Upper lobe of right lung (tissue), 1 donor: ENCODE measurements at regions not wholly inside any gene's neighbourhood (a gene's known extent, or its start where the extent isn't known, plus 50 kb on each side); places are given as distances from the start of the nearest gene placed in this dataset.

Experiments
- ATAC-seq: fragments of 200-7000 bp; cut with Tn5 transposase; one replicate; pipeline ENCODE4 v1.9.1; 2020; ENCODE audit warnings: mild to moderate bottlenecking, moderate library complexity
- DNase-seq: peaks from one replicate; pipeline ENCODE4 v3.0.0-alpha.2; 2020
- H3K27ac ChIP-seq: fragments of 200-600 bp; one replicate; pipeline ENCODE4 v1.8.0; 2022
- H3K27me3 ChIP-seq: fragments of 200-600 bp; one replicate; pipeline ENCODE4 v1.8.0; 2022; ENCODE audit warnings: mild to moderate bottlenecking
- H3K36me3 ChIP-seq: fragments of 200-600 bp; one replicate; pipeline ENCODE4 v1.8.0; 2022
- H3K4me1 ChIP-seq: fragments of 200-600 bp; one replicate; pipeline ENCODE4 v1.8.0; 2022
- H3K4me3 ChIP-seq: fragments of 200-600 bp; one replicate; pipeline ENCODE4 v1.8.0; 2022; ENCODE audit warnings: mild to moderate bottlenecking
- H3K9me3 ChIP-seq: fragments of 200-600 bp; one replicate; pipeline ENCODE4 v1.8.0; 2022
- intact Hi-C: fragments of 100-400 bp; cut with DNase I; formaldehyde crosslinking; loops from one replicate; pipeline ENCODE4 v1.11.0; 2022
- TF ChIP-seq, protein P1 (sequence below): fragments of 200-600 bp; IDR thresholded peaks from one replicate; pipeline ENCODE4 v1.8.0; 2022; ENCODE audit warnings: antibody characterized with exemption
- donor health status: DM: no; HTN: yes; CAD: no; lungs with severe emphysema.

DNA sequence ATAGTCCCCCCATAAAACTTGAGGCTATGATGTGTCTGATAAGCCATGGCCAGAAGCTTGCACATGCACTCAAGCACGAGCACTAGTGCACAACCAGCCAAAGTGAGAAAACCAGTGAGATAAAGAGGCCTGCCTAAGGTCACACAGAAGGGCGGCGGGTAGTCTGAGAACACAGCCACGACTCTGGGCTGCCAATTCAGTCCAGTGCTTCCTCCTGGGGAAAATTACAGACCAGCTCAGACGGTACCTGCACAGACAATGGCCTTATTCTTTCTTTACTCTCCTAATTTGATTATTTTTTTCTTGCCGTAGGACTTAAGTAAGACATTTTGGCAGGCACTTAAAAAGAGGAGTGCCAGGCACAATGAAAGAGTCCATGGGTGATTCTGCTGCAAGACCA, 533.2 kb upstream of the FAT1 start:
- TF ChIP-seq, protein P1, sequence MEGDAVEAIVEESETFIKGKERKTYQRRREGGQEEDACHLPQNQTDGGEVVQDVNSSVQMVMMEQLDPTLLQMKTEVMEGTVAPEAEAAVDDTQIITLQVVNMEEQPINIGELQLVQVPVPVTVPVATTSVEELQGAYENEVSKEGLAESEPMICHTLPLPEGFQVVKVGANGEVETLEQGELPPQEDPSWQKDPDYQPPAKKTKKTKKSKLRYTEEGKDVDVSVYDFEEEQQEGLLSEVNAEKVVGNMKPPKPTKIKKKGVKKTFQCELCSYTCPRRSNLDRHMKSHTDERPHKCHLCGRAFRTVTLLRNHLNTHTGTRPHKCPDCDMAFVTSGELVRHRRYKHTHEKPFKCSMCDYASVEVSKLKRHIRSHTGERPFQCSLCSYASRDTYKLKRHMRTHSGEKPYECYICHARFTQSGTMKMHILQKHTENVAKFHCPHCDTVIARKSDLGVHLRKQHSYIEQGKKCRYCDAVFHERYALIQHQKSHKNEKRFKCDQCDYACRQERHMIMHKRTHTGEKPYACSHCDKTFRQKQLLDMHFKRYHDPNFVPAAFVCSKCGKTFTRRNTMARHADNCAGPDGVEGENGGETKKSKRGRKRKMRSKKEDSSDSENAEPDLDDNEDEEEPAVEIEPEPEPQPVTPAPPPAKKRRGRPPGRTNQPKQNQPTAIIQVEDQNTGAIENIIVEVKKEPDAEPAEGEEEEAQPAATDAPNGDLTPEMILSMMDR = no peak

GRCh38 chr4:187258651-187259401, 535.2 kb upstream of the FAT1 start:
- Histone ChIP-seq H3K36me3 (no peaks in the 10 kb centered on the region), H3K4me3 (no peak overlapping the region), H3K27ac (no peak overlapping the region), H3K4me1 (no peaks in the 10 kb centered on the region), H3K9me3 (no peaks in the 10 kb centered on the region), H3K27me3 (no peaks in the 10 kb centered on the region)
- intact Hi-C loops = no loop called here
- TF ChIP-seq, protein P1 = no peak
- no peak for ATAC-seq
- no peak for DNase-seq

More for the DNA sequence above, 533.2 kb upstream of the FAT1 start:
- H3K9me3 ChIP-seq = no peaks in the 10 kb centered on the region
- no peak overlapping the region for H3K4me3 ChIP-seq
- no peaks in the 10 kb centered on the region for H3K27me3 ChIP-seq
- intact Hi-C loops = no loop called here
- no peaks in the 10 kb centered on the region for H3K4me1 ChIP-seq
- no peaks in the 10 kb centered on the region for H3K36me3 ChIP-seq
- no peak overlapping the region for H3K27ac ChIP-seq
- no peak for ATAC-seq
- no peak for DNase-seq

- Histone ChIP-seq H3K36me3 (no peaks in the 10 kb centered on the region), H3K4me3 (no peak overlapping the region), H3K27me3 (no peaks in the 10 kb centered on the region), H3K27ac (no peak overlapping the region), H3K9me3 (no peaks in the 10 kb centered on the region), H3K4me1 (no peaks in the 10 kb centered on the region)
- ATAC-seq (no peak), DNase-seq (no peak)
- TF ChIP-seq, protein P1 = no peak
- intact Hi-C loops = no loop called here
Observed at GRCh38 chr4:187268940-187269339, 545.3 kb upstream of the FAT1 start.

GRCh38 chr4:187270154-187270553, 546.5 kb upstream of the FAT1 start:
- TF ChIP-seq, protein P1 = no peak
- no peak for DNase-seq
- Histone ChIP-seq H3K9me3 (no peaks in the 10 kb centered on the region), H3K36me3 (no peaks in the 10 kb centered on the region), H3K4me1 (no peaks in the 10 kb centered on the region), H3K27ac (no peak overlapping the region), H3K4me3 (no peak overlapping the region), H3K27me3 (no peaks in the 10 kb centered on the region)
- intact Hi-C loops = no loop called here
- ATAC-seq = no peak

DNA sequence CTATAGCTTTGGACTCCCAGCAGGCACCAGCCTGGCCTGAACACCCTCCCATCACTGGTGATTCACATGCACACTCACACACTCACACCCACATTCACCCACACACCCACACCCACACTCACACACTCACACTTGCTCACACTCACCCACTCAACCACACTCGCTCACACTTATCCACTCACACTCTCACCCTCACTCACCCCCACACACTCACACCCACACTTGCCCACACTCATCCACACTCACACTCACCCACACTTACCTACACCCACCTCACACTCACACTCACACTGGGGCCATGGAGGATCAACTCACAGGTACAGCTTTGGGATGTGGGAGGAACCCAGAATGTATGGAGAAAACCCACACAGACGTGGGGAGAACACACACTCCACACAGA, 548.2 kb upstream of the FAT1 start:
- H3K4me1 ChIP-seq = no peaks in the 10 kb centered on the region
- H3K27ac ChIP-seq = no peak overlapping the region
- no peaks in the 10 kb centered on the region for H3K9me3 ChIP-seq
- intact Hi-C loops = no loop called here
- TF ChIP-seq, protein P1 = no peak
- ATAC-seq (peak; percentile 20), DNase-seq (no peak)
- H3K4me3 ChIP-seq = no peak overlapping the region
- no peaks in the 10 kb centered on the region for H3K27me3 ChIP-seq
- H3K36me3 ChIP-seq = no peaks in the 10 kb centered on the region
